RWPE2 (cell line): ENCODE measurements at regions not wholly inside any gene's neighbourhood (a gene's known extent, or its start where the extent isn't known, plus 50 kb on each side); places are given as distances from the start of the nearest gene placed in this dataset.

ENCODE experiments used
- ATAC-seq: fragments of 200-7000 bp; cut with Tn5 transposase; 3 replicates; pipeline ENCODE4 v1.9.1; 2021; ENCODE audit warnings: low read depth
- DNase-seq: peaks from one replicate; pipeline ENCODE4 v3.0.0-alpha.2; 2020; ENCODE audit warnings: low spot score
- H3K27ac ChIP-seq: fragments of 450-650 bp; 2 replicates; pipeline ENCODE4 v1.5.1; 2017; ENCODE audit warnings: mild to moderate bottlenecking; ENCODE audit not compliant: poor library complexity, severe bottlenecking
- H3K27me3 ChIP-seq: fragments of 250-450 bp; sonication (Bioruptor Pico); 2 replicates; pipeline ENCODE4 v1.5.1; 2021; ENCODE audit warnings: mild to moderate bottlenecking, moderate library complexity; ENCODE audit not compliant: insufficient read depth, poor library complexity, severe bottlenecking
- H3K36me3 ChIP-seq: fragments of 250-450 bp; sonication (Bioruptor Pico); 2 replicates; pipeline ENCODE4 v1.5.1; 2020; ENCODE audit warnings: low read depth, mild to moderate bottlenecking, moderate library complexity
- H3K4me1 ChIP-seq: fragments of 250-450 bp; sonication (Bioruptor Pico); 2 replicates; pipeline ENCODE4 v1.5.1; 2021; ENCODE audit warnings: mild to moderate bottlenecking, moderate library complexity; ENCODE audit not compliant: insufficient read depth, poor library complexity, severe bottlenecking
- H3K4me3 ChIP-seq: fragments of 250-450 bp; sonication (Bioruptor Pico); 2 replicates; pipeline ENCODE4 v1.5.1; 2021; ENCODE audit warnings: mild to moderate bottlenecking, moderate library complexity; ENCODE audit not compliant: severe bottlenecking
- H3K9me3 ChIP-seq: fragments of 250-450 bp; sonication (Bioruptor Pico); 2 replicates; pipeline ENCODE4 v1.5.1; 2021; ENCODE audit warnings: mild to moderate bottlenecking, moderate library complexity; ENCODE audit not compliant: severe bottlenecking
- CTCF ChIP-seq: fragments of 450-650 bp; IDR thresholded peaks from one replicate; pipeline ENCODE4 v1.5.1; 2017; ENCODE audit warnings: mild to moderate bottlenecking, moderate library complexity; ENCODE audit not compliant: poor library complexity, severe bottlenecking

GRCh38 chr6:50945789-50946188, 127.1 kb downstream of the TFAP2B start:
- Histone ChIP-seq H3K4me1 (no peaks in the 10 kb centered on the region), H3K27me3 (peaks cover 7% of the 10 kb centered on the region), H3K4me3 (no peak overlapping the region), H3K36me3 (no peaks in the 10 kb centered on the region), H3K27ac (no peak overlapping the region), H3K9me3 (no peaks in the 10 kb centered on the region)
- ATAC-seq (no peak), DNase-seq (no peak)
- TF ChIP-seq CTCF, result no peak

- ATAC-seq (no peak), DNase-seq (no peak)
- TF ChIP-seq CTCF, result no peak
- no peak overlapping the region for H3K27ac ChIP-seq
- H3K27me3 ChIP-seq, result peaks cover 3% of the 10 kb centered on the region
- H3K36me3 ChIP-seq, result no peaks in the 10 kb centered on the region
- no peak overlapping the region for H3K4me3 ChIP-seq
- H3K4me1 ChIP-seq, result no peaks in the 10 kb centered on the region
- no peaks in the 10 kb centered on the region for H3K9me3 ChIP-seq
Measured at GRCh38 chr6:50952092-50952907, 133.6 kb downstream of the TFAP2B start.

DNA sequence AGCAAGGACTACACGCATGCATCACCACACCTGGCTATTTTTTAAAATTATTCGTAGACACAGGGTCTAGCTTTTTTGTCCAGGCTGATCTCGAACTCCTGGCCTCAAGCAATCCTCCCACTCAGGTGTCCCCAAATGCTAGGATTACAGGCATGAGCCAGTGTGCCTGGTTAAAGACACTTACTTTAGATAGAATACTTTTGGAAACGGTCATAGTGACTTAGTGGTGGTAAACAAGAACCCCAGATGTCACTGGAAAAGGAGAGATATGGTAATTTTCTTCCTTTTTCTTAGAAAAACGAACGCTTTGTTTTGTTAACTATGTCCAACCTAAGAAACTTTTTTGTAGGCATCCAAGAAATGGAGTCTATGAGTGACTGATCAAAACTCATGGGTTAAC, 137.3 kb downstream of the TFAP2B start:
- Histone ChIP-seq H3K4me1 (no peaks in the 10 kb centered on the region), H3K36me3 (no peaks in the 10 kb centered on the region), H3K9me3 (no peaks in the 10 kb centered on the region), H3K4me3 (no peak overlapping the region), H3K27ac (no peak overlapping the region), H3K27me3 (peaks cover 3% of the 10 kb centered on the region)
- TF ChIP-seq CTCF, result no peak
- ATAC-seq (no peak), DNase-seq (no peak)

DNA sequence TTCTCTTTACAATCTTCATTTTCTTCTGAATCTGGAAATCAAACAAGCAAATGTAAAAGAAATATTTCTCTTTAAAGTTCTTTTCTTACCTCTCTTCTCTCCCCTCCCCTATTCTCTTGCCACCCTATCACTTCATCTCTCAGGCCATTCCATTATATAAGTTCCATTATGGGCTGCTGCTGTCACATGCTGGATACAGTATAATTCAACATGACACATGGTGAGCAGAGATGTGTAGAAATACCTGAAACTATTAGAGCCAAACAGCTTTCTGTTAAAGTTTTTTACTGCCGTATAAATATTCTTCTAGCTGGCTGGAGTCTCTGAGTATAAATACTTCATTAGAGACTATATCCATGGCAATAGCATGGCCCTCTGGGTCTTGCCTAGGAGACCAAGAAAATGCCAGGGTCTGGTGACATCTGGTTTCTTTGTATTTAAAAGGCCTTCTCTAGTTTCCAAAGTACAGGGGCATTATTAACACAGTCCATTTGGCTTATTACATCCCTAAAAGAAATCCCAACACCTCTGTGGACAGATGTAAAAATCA, 139.6 kb downstream of the TFAP2B start:
- DNase-seq, result no peak
- H3K27me3 ChIP-seq, result peaks cover 3% of the 10 kb centered on the region
- H3K4me3 ChIP-seq, result no peak overlapping the region
- H3K36me3 ChIP-seq, result no peaks in the 10 kb centered on the region
- no peak for TF ChIP-seq CTCF
- no peaks in the 10 kb centered on the region for H3K9me3 ChIP-seq
- ATAC-seq, result no peak
- no peak overlapping the region for H3K27ac ChIP-seq
- H3K4me1 ChIP-seq, result no peaks in the 10 kb centered on the region

DNA sequence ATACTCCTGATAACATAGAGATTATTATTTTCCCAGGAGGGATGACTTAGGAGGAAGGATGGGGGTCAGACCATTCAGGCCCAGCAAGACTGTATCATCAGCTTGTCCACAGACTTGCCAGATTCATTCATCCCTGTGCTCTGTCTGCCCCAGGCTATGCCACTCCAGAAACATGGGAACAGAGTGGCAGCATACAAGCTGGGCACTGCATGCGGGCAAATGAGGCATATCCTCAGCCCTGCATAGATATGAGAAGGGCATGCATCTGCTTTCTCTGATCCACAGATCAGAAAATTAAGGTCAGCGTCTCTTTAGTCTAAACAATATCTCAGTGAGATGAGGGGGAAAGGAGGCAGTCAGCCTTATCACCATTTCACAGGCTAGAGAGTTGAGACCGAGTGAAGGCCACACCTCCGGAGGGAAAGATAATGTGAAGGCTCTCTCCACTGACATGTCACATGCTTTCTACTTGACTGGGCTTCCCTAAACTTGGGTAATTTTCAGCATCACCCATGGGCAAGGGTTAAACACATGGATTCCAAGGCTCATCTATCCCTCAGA, 140.5 kb downstream of the TFAP2B start:
- no peak for ATAC-seq
- Histone ChIP-seq H3K27me3 (no peaks in the 10 kb centered on the region), H3K27ac (no peak overlapping the region), H3K4me1 (no peaks in the 10 kb centered on the region), H3K4me3 (no peak overlapping the region), H3K36me3 (no peaks in the 10 kb centered on the region), H3K9me3 (no peaks in the 10 kb centered on the region)
- no peak for TF ChIP-seq CTCF
- DNase-seq, result no peak
